Activated CD4-positive, alpha-beta T cell treated with anti-CD3 and anti-CD28 coated beads, Interleukin-2, Interleukin-6, amounts not matched to agents 100 ng/mL and 50 ng/mL, durations not matched to agents 16 hours and 8 hours (primary cell): ENCODE measurements at regions not wholly inside any gene's neighbourhood (a gene's known extent, or its start where the extent isn't known, plus 50 kb on each side); places are given as distances from the start of the nearest gene placed in this dataset.

Experiments used
- DNase-seq: peaks from one replicate; pipeline ENCODE4 v3.0.0-alpha.2; 2020

- DNase-seq = no peak
Observed at GRCh38 chr11:127675581-127675980, 675.0 kb upstream of the KIRREL3 start.

- no peak for DNase-seq
Observed at GRCh38 chr11:127674754-127675153, 674.2 kb upstream of the KIRREL3 start.

GRCh38 chr11:127670374-127671119 is 670.0 kb upstream of the KIRREL3 start:
- DNase-seq = no peak

- DNase-seq = no peak
Observed at GRCh38 chr11:127656116-127656836, 655.7 kb upstream of the KIRREL3 start.

- no peak for DNase-seq
Observed at GRCh38 chr11:127653076-127653475, 652.5 kb upstream of the KIRREL3 start.

- no peak for DNase-seq
Observed at GRCh38 chr11:127651888-127652221, 651.3 kb upstream of the KIRREL3 start.

GRCh38 chr11:127651175-127651887 is 650.8 kb upstream of the KIRREL3 start:
- no peak for DNase-seq

GRCh38 chr11:127649958-127650357 is 649.4 kb upstream of the KIRREL3 start:
- no peak for DNase-seq

- DNase-seq = no peak
Observed at GRCh38 chr11:127649071-127649470, 648.5 kb upstream of the KIRREL3 start.

GRCh38 chr11:127648583-127648982 is 648.0 kb upstream of the KIRREL3 start:
- no peak for DNase-seq

GRCh38 chr11:127644366-127644765 is 643.8 kb upstream of the KIRREL3 start:
- DNase-seq = no peak

- no peak for DNase-seq
Observed at GRCh38 chr11:127643268-127644058, 642.9 kb upstream of the KIRREL3 start.

- DNase-seq = no peak
Observed at GRCh38 chr11:127640561-127641451, 640.2 kb upstream of the KIRREL3 start.

GRCh38 chr11:127639916-127640315 is 639.3 kb upstream of the KIRREL3 start:
- DNase-seq = no peak

GRCh38 chr11:127632976-127633680 is 632.6 kb upstream of the KIRREL3 start:
- DNase-seq = no peak

- no peak for DNase-seq
Observed at GRCh38 chr11:127632546-127632945, 632.0 kb upstream of the KIRREL3 start.

- no peak for DNase-seq
Observed at GRCh38 chr11:127631974-127632373, 631.4 kb upstream of the KIRREL3 start.

GRCh38 chr11:127629200-127629599 is 628.6 kb upstream of the KIRREL3 start:
- no peak for DNase-seq

GRCh38 chr11:127628458-127628785 is 627.9 kb upstream of the KIRREL3 start:
- DNase-seq = no peak

GRCh38 chr11:127627629-127628457 is 627.3 kb upstream of the KIRREL3 start:
- DNase-seq = no peak

- no peak for DNase-seq
Observed at GRCh38 chr11:127627204-127627603, 626.6 kb upstream of the KIRREL3 start.
